ENCODE measurements at regions not wholly inside any gene's neighbourhood (a gene's known extent, or its start where the extent isn't known, plus 50 kb on each side); places are given as distances from the start of the nearest gene placed in this dataset.

- no peak overlapping the region for H3K4me3 ChIP-seq
- no peak for DNase-seq
- no peaks in the 10 kb centered on the region for H3K36me3 ChIP-seq
- intact Hi-C loops (cut with DNase I), result no loop called here
- H3K9me3 ChIP-seq, result no peaks in the 10 kb centered on the region
- no peaks in the 10 kb centered on the region for H3K4me1 ChIP-seq
- ATAC-seq, result no peak
- TF ChIP-seq POLR2A (IDR thresholded peaks at IDR 0.05), result no peak
- TF ChIP-seq CTCF (IDR thresholded peaks at IDR 0.05), result no peak
- no peaks in the 10 kb centered on the region for H3K27me3 ChIP-seq
- H3K27ac ChIP-seq, result no peak overlapping the region
Observed at GRCh38 chr4:30783751-30784150, 63.6 kb downstream of the PCDH7 start.

- peak in 1 of 4 donors; percentile 29 for ATAC-seq
Observed at GRCh38 chr4:30789219-30789671, 69.1 kb downstream of the PCDH7 start.

GRCh38 chr4:30790123-30790522 lies 70.0 kb downstream of the PCDH7 start:
- TF ChIP-seq POLR2A (IDR thresholded peaks at IDR 0.05) (no peak), CTCF (IDR thresholded peaks at IDR 0.05) (no peak)
- DNase-seq (no peak), ATAC-seq (no peak)
- Histone ChIP-seq H3K36me3 (no peaks in the 10 kb centered on the region), H3K4me3 (no peak overlapping the region), H3K27ac (no peak overlapping the region), H3K9me3 (no peaks in the 10 kb centered on the region), H3K27me3 (no peaks in the 10 kb centered on the region), H3K4me1 (no peaks in the 10 kb centered on the region)
- 30% methylated on average over 1 of the region's 1 CpG for WGBS (ENCODE audit: insufficient coverage, low coverage, low lambda C conversion rate, missing lambda C conversion rate)
- intact Hi-C loops (cut with DNase I), result no loop called here

More at GRCh38 chr4:30789219-30789671, 69.1 kb downstream of the PCDH7 start:
- intact Hi-C loops (cut with DNase I), result no loop called here
- DNase-seq, result no peak
- Histone ChIP-seq H3K9me3 (no peaks in the 10 kb centered on the region), H3K4me3 (no peak overlapping the region), H3K4me1 (no peaks in the 10 kb centered on the region), H3K27ac (no peak overlapping the region), H3K36me3 (no peaks in the 10 kb centered on the region), H3K27me3 (no peaks in the 10 kb centered on the region)
- WGBS (ENCODE audit: insufficient coverage, low coverage, low lambda C conversion rate, missing lambda C conversion rate), result 4% methylated on average over 2 of the region's 2 CpGs
- no peak for TF ChIP-seq POLR2A (IDR thresholded peaks at IDR 0.05)
- TF ChIP-seq CTCF (IDR thresholded peaks at IDR 0.05), result no peak

- TF ChIP-seq CTCF (IDR thresholded peaks at IDR 0.05) (no peak), POLR2A (IDR thresholded peaks at IDR 0.05) (no peak)
- no peaks in the 10 kb centered on the region for H3K36me3 ChIP-seq
- H3K27me3 ChIP-seq, result no peaks in the 10 kb centered on the region
- intact Hi-C loops (cut with DNase I), result no loop called here
- H3K4me1 ChIP-seq, result no peaks in the 10 kb centered on the region
- ATAC-seq, result no peak
- WGBS (ENCODE audit: insufficient coverage, low coverage, low lambda C conversion rate, missing lambda C conversion rate), result 35% methylated on average over 3 of the region's 4 CpGs
- H3K4me3 ChIP-seq, result no peak overlapping the region
- DNase-seq, result no peak
- H3K9me3 ChIP-seq, result no peaks in the 10 kb centered on the region
- H3K27ac ChIP-seq, result no peak overlapping the region
Observed at GRCh38 chr4:30790998-30791397, 70.8 kb downstream of the PCDH7 start.

- Histone ChIP-seq H3K4me3 (no peak overlapping the region), H3K27ac (no peak overlapping the region), H3K36me3 (no peaks in the 10 kb centered on the region), H3K4me1 (no peaks in the 10 kb centered on the region), H3K9me3 (no peaks in the 10 kb centered on the region), H3K27me3 (no peaks in the 10 kb centered on the region)
- DNase-seq (no peak), ATAC-seq (no peak)
- 35% methylated on average over 3 of the region's 3 CpGs for WGBS (ENCODE audit: insufficient coverage, low coverage, low lambda C conversion rate, missing lambda C conversion rate)
- TF ChIP-seq CTCF (IDR thresholded peaks at IDR 0.05) (no peak), POLR2A (IDR thresholded peaks at IDR 0.05) (no peak)
- intact Hi-C loops (cut with DNase I), result no loop called here
Observed at GRCh38 chr4:30792601-30793000, 72.4 kb downstream of the PCDH7 start.

Measured in right lobe of liver (tissue), 6 donors.